ENCODE measurements at regions not wholly inside any gene's neighbourhood (a gene's known extent, or its start where the extent isn't known, plus 50 kb on each side); places are given as distances from the start of the nearest gene placed in this dataset.

- 84 to 92% methylated on average over 2 of the region's 2 CpGs for WGBS, 2 donors
- peaks cover 0 to 19% (median 14%) of the 10 kb centered on the region in 3 donors for H3K9me3 ChIP-seq
- DNase-seq: no peak
- no peak for TF ChIP-seq CTCF (IDR thresholded peaks at IDR 0.05)
- no peak for TF ChIP-seq POLR2A (IDR thresholded peaks at IDR 0.05)
- no peak overlapping the region for H3K4me3 ChIP-seq
- H3K27me3 ChIP-seq: no peaks in the 10 kb centered on the region
- no peaks in the 10 kb centered on the region for H3K36me3 ChIP-seq
- H3K27ac ChIP-seq: no peak overlapping the region
- H3K4me1 ChIP-seq: no peaks in the 10 kb centered on the region
- intact Hi-C loops (cut with DNase I): no loop called here
Measured at GRCh38 chr7:121515229-121515628, 119.1 kb upstream of the FAM3C start.

DNA sequence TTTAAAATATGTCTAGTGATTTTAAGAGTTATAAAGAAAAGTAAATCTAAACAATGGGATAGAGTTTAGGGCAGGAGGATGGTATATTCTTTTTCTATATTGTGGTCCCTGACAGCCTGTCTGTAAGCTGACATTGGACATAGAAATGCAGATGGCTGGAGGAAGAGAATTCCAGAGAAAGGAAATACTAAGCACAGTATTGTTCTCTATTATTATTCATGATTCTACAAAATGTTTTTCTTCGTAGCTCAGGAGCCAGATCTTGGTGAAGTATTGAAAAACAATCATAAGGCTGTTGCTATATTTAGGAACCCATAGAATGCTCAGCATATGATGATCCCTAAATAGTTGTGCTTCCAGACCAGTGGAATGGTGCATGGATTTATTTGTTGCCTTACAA lies 117.0 kb upstream of the FAM3C start:
- no peak for TF ChIP-seq CTCF (IDR thresholded peaks at IDR 0.05)
- TF ChIP-seq POLR2A (IDR thresholded peaks at IDR 0.05): no peak
- 73 to 88% methylated on average over 1 of the region's 1 CpG for WGBS, 2 donors
- no peaks in the 10 kb centered on the region for H3K27me3 ChIP-seq
- intact Hi-C loops (cut with DNase I): no loop called here
- H3K36me3 ChIP-seq: no peaks in the 10 kb centered on the region
- H3K27ac ChIP-seq: no peak overlapping the region
- DNase-seq: no peak
- H3K4me1 ChIP-seq: no peaks in the 10 kb centered on the region
- no peak overlapping the region for H3K4me3 ChIP-seq
- H3K9me3 ChIP-seq: peaks cover 0 to 37% (median 21%) of the 10 kb centered on the region in 3 donors

DNA sequence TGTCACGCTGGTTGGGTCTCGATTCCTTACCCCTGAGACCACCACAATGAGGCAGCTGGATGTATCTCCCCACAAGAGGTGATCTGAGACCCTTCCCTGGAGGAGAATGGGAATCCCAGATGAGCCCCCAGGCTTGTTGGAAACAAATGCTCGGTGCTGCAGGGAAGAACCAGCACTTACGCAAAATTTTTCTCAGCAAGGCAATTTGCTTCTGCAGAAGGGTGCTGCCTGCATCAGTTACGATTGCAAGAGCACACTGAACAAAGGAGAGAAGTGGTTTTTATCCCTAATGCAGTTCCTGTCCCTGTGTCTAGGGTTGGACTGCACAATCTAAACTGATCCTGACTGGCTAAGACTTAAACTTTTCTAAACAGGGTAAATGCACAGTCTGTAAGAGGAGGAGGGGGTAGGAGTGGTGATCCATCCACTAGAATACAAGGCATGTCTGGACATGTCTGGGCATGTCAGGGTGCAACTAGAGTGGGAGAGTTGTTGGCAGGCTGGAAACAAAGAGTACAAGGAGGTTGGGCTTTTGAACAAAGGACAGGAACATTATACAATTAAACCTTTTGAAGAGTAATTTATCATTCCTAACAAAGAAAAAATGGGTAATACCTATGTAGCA lies 114.9 kb upstream of the FAM3C start:
- no peaks in the 10 kb centered on the region for H3K36me3 ChIP-seq
- DNase-seq: no peak
- peaks cover 0 to 52% (median 25%) of the 10 kb centered on the region in 3 donors for H3K9me3 ChIP-seq
- no peak for TF ChIP-seq CTCF (IDR thresholded peaks at IDR 0.05)
- TF ChIP-seq POLR2A (IDR thresholded peaks at IDR 0.05): no peak
- intact Hi-C loops (cut with DNase I): no loop called here
- WGBS, 2 donors: 86 to 97% methylated on average over 5 of the region's 5 CpGs
- no peaks in the 10 kb centered on the region for H3K4me1 ChIP-seq
- H3K27me3 ChIP-seq: no peaks in the 10 kb centered on the region
- H3K27ac ChIP-seq: no peak overlapping the region
- no peak overlapping the region for H3K4me3 ChIP-seq

DNA sequence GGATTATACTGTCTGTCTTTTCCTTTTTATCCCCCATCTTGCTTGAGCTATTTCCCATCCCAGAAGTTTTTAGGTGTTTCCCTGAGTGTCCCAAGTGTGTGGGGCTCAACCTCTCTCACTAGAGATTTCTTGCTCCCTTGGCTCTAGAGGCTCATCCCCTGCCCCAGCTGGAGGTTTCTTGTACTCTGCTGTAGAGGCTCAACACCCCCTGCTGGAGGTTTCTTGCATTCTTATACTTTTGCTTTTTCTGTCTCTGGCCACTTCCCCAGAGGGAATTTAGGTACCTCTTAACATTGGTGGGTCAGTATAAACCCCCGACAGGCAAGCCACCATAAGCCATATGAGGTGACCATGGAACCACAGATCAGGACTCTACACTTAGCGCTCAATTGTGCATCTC lies 114.2 kb upstream of the FAM3C start:
- TF ChIP-seq POLR2A (IDR thresholded peaks at IDR 0.05) (no peak), CTCF (IDR thresholded peaks at IDR 0.05) (peak in 1 of 6 experiments; percentile 9)
- no peaks in the 10 kb centered on the region for H3K27me3 ChIP-seq
- H3K27ac ChIP-seq: no peak overlapping the region
- H3K36me3 ChIP-seq: no peaks in the 10 kb centered on the region
- DNase-seq: no peak
- intact Hi-C loops (cut with DNase I): no loop called here
- H3K4me3 ChIP-seq: no peak overlapping the region
- H3K9me3 ChIP-seq: peaks cover 0 to 59% (median 31%) of the 10 kb centered on the region in 3 donors
- WGBS, 2 donors: 84 to 93% methylated on average over 2 of the region's 2 CpGs
- H3K4me1 ChIP-seq: no peaks in the 10 kb centered on the region

- TF ChIP-seq CTCF (IDR thresholded peaks at IDR 0.05): no peak
- no peak for TF ChIP-seq POLR2A (IDR thresholded peaks at IDR 0.05)
- Histone ChIP-seq H3K9me3 (peaks cover 0 to 57% (median 26%) of the 10 kb centered on the region in 3 donors), H3K27me3 (no peaks in the 10 kb centered on the region), H3K27ac (no peak overlapping the region), H3K4me3 (no peak overlapping the region), H3K4me1 (peaks cover 0 to 7% (median 3%) of the 10 kb centered on the region in 3 donors), H3K36me3 (no peaks in the 10 kb centered on the region)
- intact Hi-C loops (cut with DNase I): no loop called here
- DNase-seq: no peak
- WGBS, 2 donors: 68 to 76% methylated on average over 5 to 6 of the region's 6 CpGs
Measured at GRCh38 chr7:121505540-121506182, 109.6 kb upstream of the FAM3C start.

All from esophagus squamous epithelium (tissue), 5 donors.